Glutamatergic neuron (in vitro differentiated cells): ENCODE measurements at regions not wholly inside any gene's neighbourhood (a gene's known extent, or its start where the extent isn't known, plus 50 kb on each side); places are given as distances from the start of the nearest gene placed in this dataset.
"Not testable (repeated sequence)": the region's sequence is repeated elsewhere in the genome, so short reads cannot be mapped to it uniquely, and the experiment has no call there.

Experiments used
- DNase-seq: peaks from one replicate; pipeline ENCODE4 v3.0.0; 2022
- H3K27ac Mint-ChIP-seq: one replicate; pipeline ENCODE4 v1.8.0; 2020; ENCODE audit warnings: mild to moderate bottlenecking, mixed read lengths, inconsistent platforms; ENCODE audit not compliant: unreplicated experiment
- H3K27me3 Mint-ChIP-seq: one replicate; pipeline ENCODE4 v1.8.0; 2020; ENCODE audit warnings: mild to moderate bottlenecking, moderate library complexity, mixed read lengths, inconsistent platforms; ENCODE audit not compliant: unreplicated experiment
- H3K36me3 Mint-ChIP-seq: one replicate; pipeline ENCODE4 v1.8.0; 2020; ENCODE audit warnings: mild to moderate bottlenecking, mixed read lengths, inconsistent platforms; ENCODE audit not compliant: unreplicated experiment
- H3K4me1 Mint-ChIP-seq: one replicate; pipeline ENCODE4 v1.8.0; 2020; ENCODE audit warnings: mild to moderate bottlenecking, low read depth, mixed read lengths, inconsistent platforms; ENCODE audit not compliant: unreplicated experiment
- H3K4me3 Mint-ChIP-seq: one replicate; pipeline ENCODE4 v1.8.0; 2020; ENCODE audit warnings: mild to moderate bottlenecking, mixed read lengths, inconsistent platforms; ENCODE audit not compliant: unreplicated experiment
- H3K9me3 Mint-ChIP-seq: one replicate; pipeline ENCODE4 v1.8.0; 2020; ENCODE audit warnings: mild to moderate bottlenecking, moderate library complexity, mixed read lengths, inconsistent platforms; ENCODE audit not compliant: unreplicated experiment
- CTCF ChIP-seq: fragments of 200-600 bp; sonication (generic); IDR thresholded peaks from one replicate; pipeline ENCODE4 v1.5.0; 2021; ENCODE audit not compliant: partially characterized antibody, unreplicated experiment

- Mint-ChIP-seq H3K4me1 (no peaks in the 10 kb centered on the region), H3K9me3 (peaks cover 6% of the 10 kb centered on the region), H3K36me3 (peaks cover 18% of the 10 kb centered on the region), H3K27ac (no peak overlapping the region), H3K27me3 (no peaks in the 10 kb centered on the region), H3K4me3 (no peak overlapping the region)
- no peak for DNase-seq
- no peak for TF ChIP-seq CTCF
Measured at GRCh38 chr5:136738829-136739228, 373.5 kb upstream of the TRPC7 start.

- Mint-ChIP-seq H3K27ac (no peak overlapping the region), H3K4me3 (no peak overlapping the region), H3K27me3 (no peaks in the 10 kb centered on the region), H3K4me1 (no peaks in the 10 kb centered on the region), H3K9me3 (no peaks in the 10 kb centered on the region), H3K36me3 (no peaks in the 10 kb centered on the region)
- DNase-seq = no peak
- TF ChIP-seq CTCF = no peak
Measured at GRCh38 chr5:136736021-136736420, 370.7 kb upstream of the TRPC7 start.

GRCh38 chr5:136735611-136736010 is 370.3 kb upstream of the TRPC7 start:
- H3K4me3 Mint-ChIP-seq, H3K27ac Mint-ChIP-seq, H3K27me3 Mint-ChIP-seq, DNase-seq, H3K4me1 Mint-ChIP-seq, H3K36me3 Mint-ChIP-seq, H3K9me3 Mint-ChIP-seq: not testable (repeated sequence)

GRCh38 chr5:136734628-136735027 is 369.3 kb upstream of the TRPC7 start:
- DNase-seq = no peak
- no peak overlapping the region for H3K4me3 Mint-ChIP-seq
- no peaks in the 10 kb centered on the region for H3K36me3 Mint-ChIP-seq
- H3K27me3 Mint-ChIP-seq = no peaks in the 10 kb centered on the region
- no peak for TF ChIP-seq CTCF
- no peaks in the 10 kb centered on the region for H3K4me1 Mint-ChIP-seq
- no peaks in the 10 kb centered on the region for H3K9me3 Mint-ChIP-seq
- no peak overlapping the region for H3K27ac Mint-ChIP-seq

GRCh38 chr5:136732751-136733150 is 367.4 kb upstream of the TRPC7 start:
- Mint-ChIP-seq H3K9me3 (no peaks in the 10 kb centered on the region), H3K4me3 (no peak overlapping the region), H3K27me3 (no peaks in the 10 kb centered on the region), H3K27ac (no peak overlapping the region), H3K4me1 (no peaks in the 10 kb centered on the region), H3K36me3 (no peaks in the 10 kb centered on the region)
- no peak for TF ChIP-seq CTCF
- no peak for DNase-seq
